Body of pancreas (tissue), 4 donors: ENCODE measurements at regions not wholly inside any gene's neighbourhood (a gene's known extent, or its start where the extent isn't known, plus 50 kb on each side); places are given as distances from the start of the nearest gene placed in this dataset.

Source experiments
- POLR2A ChIP-seq, 3 donors: fragments of 450-650 bp; IDR thresholded peaks; one replicate each; pipeline ENCODE4 v1.6.1; 2016; ENCODE audit warnings: antibody characterized with exemption in 3 of 3, mild to moderate bottlenecking in 2 of 3
- TF ChIP-seq, protein P1 (sequence below), 7 experiments: fragments of 450-650 bp in 4 of 7; fragments of 200-600 bp in 3 of 7; sonication (generic) in 3 of 7; IDR thresholded peaks; one replicate each; pipeline ENCODE4 v1.5.1; 2016 to 2019; ENCODE audit warnings: antibody characterized with exemption in 7 of 7

DNA sequence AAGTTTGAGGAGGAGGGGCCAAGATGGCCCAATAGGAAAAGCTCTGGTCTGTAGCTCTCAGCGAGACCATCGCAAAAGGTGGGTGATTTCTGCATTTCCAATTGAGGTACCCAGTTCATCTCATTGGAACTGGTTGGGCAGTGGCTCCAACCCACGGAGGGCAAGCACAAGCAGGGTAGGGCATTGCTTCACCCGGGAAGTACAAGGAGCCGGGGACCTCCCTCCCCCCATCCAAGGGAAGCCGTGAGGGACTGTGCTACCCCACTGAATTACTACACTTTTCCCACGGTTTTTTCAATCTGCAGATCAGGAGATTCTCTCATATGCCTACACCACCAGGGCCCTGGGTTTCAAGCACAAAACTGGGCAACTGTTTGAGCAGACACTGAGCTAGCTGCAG lies 58.0 kb upstream of the EFCAB3 start:
- TF ChIP-seq, protein P1, sequence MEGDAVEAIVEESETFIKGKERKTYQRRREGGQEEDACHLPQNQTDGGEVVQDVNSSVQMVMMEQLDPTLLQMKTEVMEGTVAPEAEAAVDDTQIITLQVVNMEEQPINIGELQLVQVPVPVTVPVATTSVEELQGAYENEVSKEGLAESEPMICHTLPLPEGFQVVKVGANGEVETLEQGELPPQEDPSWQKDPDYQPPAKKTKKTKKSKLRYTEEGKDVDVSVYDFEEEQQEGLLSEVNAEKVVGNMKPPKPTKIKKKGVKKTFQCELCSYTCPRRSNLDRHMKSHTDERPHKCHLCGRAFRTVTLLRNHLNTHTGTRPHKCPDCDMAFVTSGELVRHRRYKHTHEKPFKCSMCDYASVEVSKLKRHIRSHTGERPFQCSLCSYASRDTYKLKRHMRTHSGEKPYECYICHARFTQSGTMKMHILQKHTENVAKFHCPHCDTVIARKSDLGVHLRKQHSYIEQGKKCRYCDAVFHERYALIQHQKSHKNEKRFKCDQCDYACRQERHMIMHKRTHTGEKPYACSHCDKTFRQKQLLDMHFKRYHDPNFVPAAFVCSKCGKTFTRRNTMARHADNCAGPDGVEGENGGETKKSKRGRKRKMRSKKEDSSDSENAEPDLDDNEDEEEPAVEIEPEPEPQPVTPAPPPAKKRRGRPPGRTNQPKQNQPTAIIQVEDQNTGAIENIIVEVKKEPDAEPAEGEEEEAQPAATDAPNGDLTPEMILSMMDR (IDR thresholded peaks at IDR 0.05), result no peak
- no peak for TF ChIP-seq POLR2A (IDR thresholded peaks at IDR 0.05)
